ENCODE measurements at regions not wholly inside any gene's neighbourhood (a gene's known extent, or its start where the extent isn't known, plus 50 kb on each side); places are given as distances from the start of the nearest gene placed in this dataset.

GRCh38 chr1:17881761-17882160 is 126.6 kb downstream of the ACTL8 start:
- H3K4me3 ChIP-seq (IDR thresholded peaks at IDR 0.05; ENCODE audit: insufficient read depth, low read depth, low read length): no peak overlapping the region

GRCh38 chr1:17883136-17883535 is 128.0 kb downstream of the ACTL8 start:
- H3K4me1 ChIP-seq (ENCODE audit: low read depth, poor library complexity, severe bottlenecking): no peaks in the 10 kb centered on the region
- no peak overlapping the region for H3K4me2 ChIP-seq
- no peak overlapping the region for H2AFZ ChIP-seq (ENCODE audit: low read depth)
- no peaks in the 10 kb centered on the region for H3K79me2 ChIP-seq (ENCODE audit: insufficient read depth, low read depth)
- H3K27me3 ChIP-seq (ENCODE audit: insufficient read depth, low read depth): no peaks in the 10 kb centered on the region; the same call in 1 of the 2 replicates
- no peak overlapping the region for H3K9ac ChIP-seq
- H3K27ac ChIP-seq: no peak overlapping the region
- H4K20me1 ChIP-seq (ENCODE audit: insufficient read depth): no peaks in the 10 kb centered on the region
- no peak for TF ChIP-seq CTCF (conservative IDR thresholded peaks at IDR 0.05; ENCODE audit: low read depth, low read length)
- H3K4me3 ChIP-seq (IDR thresholded peaks at IDR 0.05; ENCODE audit: insufficient read depth, low read depth, low read length): no peak overlapping the region
- no peaks in the 10 kb centered on the region for H3K36me3 ChIP-seq (ENCODE audit: insufficient read depth)

More at GRCh38 chr1:17881761-17882160, 126.6 kb downstream of the ACTL8 start:
- Histone ChIP-seq H3K36me3 (ENCODE audit: insufficient read depth) (no peaks in the 10 kb centered on the region), H3K27ac (no peak overlapping the region), H3K79me2 (ENCODE audit: insufficient read depth, low read depth) (no peaks in the 10 kb centered on the region), H2AFZ (ENCODE audit: low read depth) (no peak overlapping the region), H3K27me3 (ENCODE audit: insufficient read depth, low read depth) (peaks cover 3% of the 10 kb centered on the region; the same call in 1 of the 2 replicates), H3K4me2 (no peak overlapping the region), H3K9ac (no peak overlapping the region), H3K4me1 (ENCODE audit: low read depth, poor library complexity, severe bottlenecking) (no peaks in the 10 kb centered on the region), H4K20me1 (ENCODE audit: insufficient read depth) (no peaks in the 10 kb centered on the region)
- TF ChIP-seq CTCF (conservative IDR thresholded peaks at IDR 0.05; ENCODE audit: low read depth, low read length): no peak

GRCh38 chr1:17883662-17884395 is 128.7 kb downstream of the ACTL8 start:
- Histone ChIP-seq H3K4me2 (no peak overlapping the region), H4K20me1 (ENCODE audit: insufficient read depth) (no peaks in the 10 kb centered on the region), H2AFZ (ENCODE audit: low read depth) (no peak overlapping the region), H3K27ac (no peak overlapping the region), H3K36me3 (ENCODE audit: insufficient read depth) (no peaks in the 10 kb centered on the region), H3K79me2 (ENCODE audit: insufficient read depth, low read depth) (no peaks in the 10 kb centered on the region), H3K27me3 (ENCODE audit: insufficient read depth, low read depth) (no peaks in the 10 kb centered on the region; the same call in 1 of the 2 replicates), H3K4me1 (ENCODE audit: low read depth, poor library complexity, severe bottlenecking) (no peaks in the 10 kb centered on the region), H3K4me3 (IDR thresholded peaks at IDR 0.05; ENCODE audit: insufficient read depth, low read depth, low read length) (no peak overlapping the region), H3K9ac (no peak overlapping the region)
- no peak for TF ChIP-seq CTCF (conservative IDR thresholded peaks at IDR 0.05; ENCODE audit: low read depth, low read length)

- H2AFZ ChIP-seq (ENCODE audit: low read depth): no peak overlapping the region
- H3K27me3 ChIP-seq (ENCODE audit: insufficient read depth, low read depth): no peaks in the 10 kb centered on the region; the same call in 1 of the 2 replicates
- no peak overlapping the region for H3K9ac ChIP-seq
- H4K20me1 ChIP-seq (ENCODE audit: insufficient read depth): no peaks in the 10 kb centered on the region
- H3K27ac ChIP-seq: no peak overlapping the region
- H3K4me1 ChIP-seq (ENCODE audit: low read depth, poor library complexity, severe bottlenecking): no peaks in the 10 kb centered on the region
- no peak for TF ChIP-seq CTCF (conservative IDR thresholded peaks at IDR 0.05; ENCODE audit: low read depth, low read length)
- no peak overlapping the region for H3K4me2 ChIP-seq
- H3K36me3 ChIP-seq (ENCODE audit: insufficient read depth): no peaks in the 10 kb centered on the region
- H3K4me3 ChIP-seq (IDR thresholded peaks at IDR 0.05; ENCODE audit: insufficient read depth, low read depth, low read length): no peak overlapping the region
- no peaks in the 10 kb centered on the region for H3K79me2 ChIP-seq (ENCODE audit: insufficient read depth, low read depth)
Observed at GRCh38 chr1:17885663-17886320, 130.7 kb downstream of the ACTL8 start.
